Stimulated activated CD4-positive, alpha-beta T cell treated with anti-CD3 and anti-CD28 coated beads, TNF-alpha, amount 100 ng/mL, for 4 hours (primary cell): ENCODE measurements at regions not wholly inside any gene's neighbourhood (a gene's known extent, or its start where the extent isn't known, plus 50 kb on each side); places are given as distances from the start of the nearest gene placed in this dataset.
"Not testable (repeated sequence)": the region's sequence is repeated elsewhere in the genome, so short reads cannot be mapped to it uniquely, and the experiment has no call there.

Experiments
- DNase-seq, 3 experiments: peaks; one replicate each; pipeline ENCODE4 v3.0.0-alpha.2; 2020; ENCODE audit warnings: low read depth in 3 of 3

DNA sequence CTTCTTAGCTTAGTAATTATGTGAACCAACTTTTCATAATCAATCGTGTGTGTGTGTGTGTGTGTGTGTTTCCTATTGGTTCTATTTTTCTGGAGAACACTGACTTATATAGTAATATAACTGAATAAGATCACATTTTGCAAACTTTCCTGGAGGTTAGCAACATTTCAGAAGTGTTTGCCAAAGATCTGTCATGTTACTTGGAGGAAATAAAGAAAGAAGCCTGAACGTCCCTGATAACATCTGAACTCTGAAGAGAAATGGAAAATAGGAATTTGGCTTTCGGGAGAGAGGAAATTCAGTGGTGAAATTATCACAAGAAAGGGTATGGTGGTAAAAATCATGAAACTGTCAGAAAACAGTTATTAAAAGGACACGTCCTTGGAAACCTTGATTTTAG, 984.4 kb upstream of the AUTS2 start:
- DNase-seq = no peak

DNA sequence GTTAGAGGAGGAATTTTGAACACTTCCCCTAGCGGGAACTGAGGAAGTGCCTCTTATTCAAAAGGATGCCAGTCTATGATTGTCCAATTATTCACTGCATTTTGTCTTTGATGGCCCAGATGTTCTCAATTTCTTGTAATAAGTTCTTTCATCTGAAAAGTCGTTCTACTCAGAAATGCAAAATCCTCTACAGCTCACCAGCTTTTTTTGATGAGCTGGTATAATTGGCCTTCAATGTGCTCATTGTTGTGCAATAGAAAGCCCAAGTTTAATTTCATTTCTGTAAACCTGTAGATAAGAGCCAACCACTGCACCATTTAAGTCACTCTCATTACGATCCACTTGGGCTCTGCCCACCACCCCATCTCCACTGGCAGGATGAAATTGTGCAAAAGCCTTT, 978.7 kb upstream of the AUTS2 start:
- no peak for DNase-seq

DNA sequence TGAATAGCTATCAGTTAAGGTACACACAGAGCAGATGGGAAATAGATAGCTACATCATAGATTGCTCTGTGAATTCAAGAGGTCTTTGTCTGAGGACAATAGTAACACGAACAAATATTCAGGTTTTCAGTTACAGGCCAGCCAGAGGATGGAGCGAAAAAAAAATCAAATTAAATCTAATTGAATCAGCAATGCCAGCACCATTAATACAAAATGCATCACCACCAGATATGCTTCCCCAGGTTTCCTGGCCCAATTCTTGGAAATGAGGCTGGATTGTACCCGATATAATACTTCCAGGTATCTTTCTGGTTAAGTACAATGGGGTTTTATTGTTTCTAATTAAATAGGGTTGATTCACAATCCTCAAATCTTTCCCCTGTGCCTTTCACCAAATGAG, 975.8 kb upstream of the AUTS2 start:
- no peak for DNase-seq

DNA sequence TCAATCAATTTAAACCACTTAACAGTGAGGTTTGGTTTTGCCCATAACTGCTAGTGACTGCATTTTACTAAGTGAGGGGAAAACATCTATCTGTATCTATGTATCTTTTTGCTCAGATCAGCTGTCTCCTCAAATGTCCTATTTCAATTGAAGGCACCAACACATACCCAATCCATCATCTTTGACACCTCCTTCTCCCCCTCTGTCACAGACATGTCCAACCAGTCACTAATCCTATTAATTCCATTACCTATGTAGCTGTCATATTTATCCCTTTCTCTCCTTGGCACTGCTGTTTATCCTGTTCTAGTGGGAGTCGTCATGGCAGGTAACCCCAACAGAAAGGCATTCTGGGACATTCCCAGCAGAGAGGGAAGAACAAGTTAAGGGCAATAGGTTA, 975.2 kb upstream of the AUTS2 start:
- no peak for DNase-seq

DNA sequence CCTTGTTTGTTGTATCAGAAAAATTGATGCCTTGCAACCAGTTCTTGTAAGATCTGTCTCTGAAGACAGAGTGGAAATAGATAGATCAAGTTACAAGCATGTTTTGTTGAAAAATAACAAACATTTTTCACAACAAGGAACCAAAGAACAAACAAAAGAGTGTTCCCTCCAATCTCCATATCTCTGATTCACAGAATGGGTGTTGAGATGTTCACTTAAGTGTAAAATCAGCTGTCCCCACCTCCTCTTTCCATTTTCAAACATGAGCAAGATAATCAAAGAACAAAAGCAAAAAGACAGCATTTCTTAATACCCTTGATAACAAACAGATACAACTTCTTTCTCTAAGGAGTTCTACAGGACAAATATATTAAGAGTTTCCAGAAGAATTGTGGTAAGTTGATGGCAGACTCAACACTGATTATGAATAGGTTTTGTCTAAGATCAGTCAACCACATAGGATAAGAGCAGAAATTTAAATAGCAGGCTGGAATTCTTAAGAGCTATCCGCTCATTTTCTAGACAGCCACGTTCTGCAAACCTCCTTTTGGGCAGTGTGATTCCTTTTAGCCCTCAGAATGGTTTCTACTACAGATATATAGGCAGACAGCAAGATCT, 970.9 kb upstream of the AUTS2 start:
- DNase-seq = no peak

DNA sequence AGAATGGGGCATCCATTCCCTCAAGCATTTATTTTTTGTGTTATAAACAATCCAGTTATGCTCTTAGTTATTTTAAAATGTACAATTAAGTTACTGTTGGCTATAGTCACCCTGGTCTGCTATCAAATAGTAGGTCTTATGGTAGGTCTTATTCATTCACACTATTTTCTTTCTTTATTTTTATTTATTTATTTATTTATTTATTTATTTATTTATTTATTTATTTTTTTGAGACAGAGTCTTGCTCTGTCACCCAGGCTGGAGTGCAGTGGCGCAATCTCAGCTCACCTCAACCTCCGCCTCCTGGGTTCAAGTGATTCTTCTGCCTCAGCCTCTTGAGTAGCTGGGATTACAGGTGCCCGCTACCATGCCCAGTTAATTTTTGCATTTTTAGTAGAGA, 967.4 kb upstream of the AUTS2 start:
- not testable (repeated sequence) for DNase-seq

DNA sequence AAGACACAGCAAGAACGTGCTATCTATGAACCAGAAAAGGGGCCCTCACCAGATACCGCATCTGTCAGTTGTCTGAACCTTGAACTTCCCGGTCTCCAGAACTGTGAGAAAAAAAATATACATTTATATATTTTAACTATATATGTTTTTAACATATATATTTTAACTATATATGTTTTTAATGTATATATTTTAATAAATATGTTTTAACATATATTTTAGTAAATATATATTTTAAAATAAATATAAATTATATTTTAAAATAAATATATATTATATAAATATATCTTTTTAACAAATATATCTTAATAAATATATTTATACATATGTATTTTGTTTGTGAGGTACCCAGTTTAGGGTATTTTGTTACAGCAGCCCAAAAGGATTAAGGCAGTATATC, 958.2 kb upstream of the AUTS2 start:
- DNase-seq = no peak

DNA sequence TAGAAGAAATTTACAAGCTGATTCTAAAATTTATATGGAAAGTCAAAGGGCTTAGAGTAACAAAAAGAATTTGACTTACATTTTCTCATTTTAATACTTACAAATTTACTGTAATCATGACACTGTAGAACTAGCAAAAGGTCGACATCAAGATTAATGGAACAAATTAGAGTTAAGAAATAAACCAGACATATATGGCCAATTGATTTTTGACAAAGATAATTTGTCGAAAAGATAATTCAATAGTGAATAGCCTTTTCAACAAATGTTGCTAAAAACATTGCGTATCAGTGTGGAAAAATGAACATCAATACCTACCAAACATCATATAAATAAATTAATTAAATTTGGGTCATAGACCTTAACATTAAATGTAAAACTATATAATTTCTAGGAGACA, 955.5 kb upstream of the AUTS2 start:
- DNase-seq = no peak

DNA sequence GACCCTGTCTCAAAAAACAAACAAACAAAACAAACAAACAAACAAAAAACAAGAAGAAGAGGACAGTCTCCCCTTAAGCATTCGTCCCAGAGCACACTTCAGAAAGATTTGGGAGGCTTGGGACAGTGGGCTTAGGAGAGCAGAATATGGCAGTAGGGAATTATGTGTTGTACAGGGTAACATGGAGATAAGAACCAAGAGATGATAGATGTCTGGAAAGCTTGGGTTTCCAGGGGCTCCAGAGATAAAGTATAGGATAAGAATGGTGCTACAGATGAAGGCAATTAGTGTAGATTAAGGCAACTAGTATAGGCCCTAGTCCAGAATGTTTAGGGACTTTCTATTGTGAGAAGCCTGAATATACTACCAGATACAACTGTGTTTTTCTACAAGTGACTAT, 934.9 kb upstream of the AUTS2 start:
- no peak for DNase-seq

DNA sequence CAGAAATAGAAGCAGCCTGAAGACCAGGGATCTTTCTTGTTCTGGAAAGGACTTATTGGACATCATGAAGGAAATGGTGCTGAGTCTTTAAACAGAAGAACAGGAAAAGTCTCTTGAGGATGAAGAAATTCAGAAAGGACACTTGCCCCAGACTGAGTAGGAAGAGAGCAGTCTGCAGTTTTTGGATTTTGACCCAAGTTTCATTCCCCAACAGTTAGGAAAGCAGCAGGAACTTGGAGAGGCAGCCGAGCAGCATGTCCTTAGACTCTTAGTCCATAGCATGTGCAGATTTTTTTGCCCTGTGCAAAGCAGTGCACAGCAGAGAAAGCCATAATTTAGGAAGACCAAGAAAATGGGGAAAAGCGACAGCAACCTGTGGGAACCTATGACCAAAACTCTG, 927.2 kb upstream of the AUTS2 start:
- no peak for DNase-seq

DNA sequence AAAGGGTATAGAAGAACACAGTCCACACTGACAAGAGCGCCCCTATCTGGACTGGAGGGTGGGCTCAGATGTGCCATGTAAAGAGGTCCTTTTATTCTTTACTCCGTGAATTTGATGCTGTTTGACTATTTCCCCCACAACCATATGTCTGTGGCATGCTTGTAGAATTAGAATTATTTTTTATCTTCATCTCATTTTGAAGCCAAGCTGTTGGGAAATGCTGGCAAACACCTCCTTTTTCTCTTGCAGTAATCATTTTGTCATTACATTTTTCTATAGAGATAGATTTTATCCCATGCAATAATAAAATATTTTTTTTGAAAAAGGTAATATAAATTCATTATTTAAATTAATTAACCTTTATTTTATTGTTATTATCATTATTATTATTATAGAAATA, 926.6 kb upstream of the AUTS2 start:
- no peak for DNase-seq

DNA sequence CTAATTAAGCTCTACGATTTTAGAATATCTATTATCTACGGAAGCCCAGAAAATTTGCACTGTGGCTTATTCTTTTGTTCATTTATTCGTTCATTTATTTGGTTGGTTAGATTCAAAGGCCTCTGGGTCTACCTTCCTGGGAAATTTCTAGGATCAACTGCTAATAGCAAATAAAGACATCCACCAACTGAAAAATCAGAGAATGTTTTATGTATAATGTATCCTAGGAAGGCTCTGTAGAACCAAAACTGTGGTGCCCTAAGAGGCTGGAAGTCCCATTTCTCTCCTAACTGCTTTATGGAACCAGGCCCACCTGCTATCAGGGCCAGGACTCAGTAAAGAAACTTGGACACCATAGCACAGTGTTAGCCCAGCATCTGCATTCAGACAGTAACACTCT, 923.4 kb upstream of the AUTS2 start:
- no peak for DNase-seq

DNA sequence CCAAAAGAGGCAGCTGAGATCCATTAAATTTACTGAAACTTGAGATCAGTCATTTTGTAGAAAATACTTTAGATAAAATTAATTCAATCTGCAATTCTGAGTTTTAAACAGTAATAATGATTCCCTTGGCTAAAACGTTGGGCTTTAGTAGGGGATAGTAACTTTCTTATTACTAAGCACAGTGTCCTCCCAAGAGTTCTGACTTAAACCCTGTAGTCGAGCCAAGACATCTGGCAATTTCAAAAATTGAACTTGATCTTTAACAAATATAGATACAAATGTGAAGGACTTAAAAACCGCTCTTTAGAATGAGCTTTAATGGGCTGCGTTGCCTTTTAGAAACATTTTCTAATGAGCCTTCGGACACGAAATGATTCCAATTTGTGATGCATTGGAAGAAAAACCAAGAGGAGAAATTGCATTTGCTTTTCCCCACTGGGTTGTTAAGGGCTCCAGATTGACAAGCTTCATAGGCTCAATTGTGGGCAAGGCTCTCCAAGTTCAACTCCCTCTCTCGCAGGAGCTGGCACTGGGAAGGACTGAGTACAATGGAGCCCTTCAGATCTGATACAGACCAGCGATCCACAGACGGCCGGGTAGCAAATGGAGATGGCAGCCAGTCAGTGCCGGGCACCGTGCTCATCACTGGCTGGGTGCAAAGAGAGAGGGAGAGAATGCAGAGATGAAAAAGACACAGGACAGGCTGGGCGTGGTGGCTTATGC, 921.3 kb upstream of the AUTS2 start:
- no peak for DNase-seq

DNA sequence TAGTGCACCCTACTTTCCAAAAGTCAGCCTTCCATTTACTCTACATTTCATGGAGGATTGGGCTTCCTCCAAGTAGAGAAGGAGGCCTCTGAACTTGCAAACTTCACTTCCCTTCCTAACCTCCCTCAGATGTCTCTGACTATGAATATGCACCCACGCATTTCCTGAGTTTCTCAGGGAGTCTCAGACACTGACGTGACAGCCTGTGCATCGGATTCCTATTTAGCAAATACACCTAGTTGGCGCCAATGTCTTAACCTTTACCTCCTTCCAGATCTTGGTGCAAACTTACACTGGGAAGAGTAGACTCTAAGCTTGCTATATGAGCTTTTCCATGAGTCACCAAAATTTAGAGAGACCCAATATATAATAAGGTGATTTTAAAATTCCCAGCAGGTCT, 920.1 kb upstream of the AUTS2 start:
- no peak for DNase-seq

DNA sequence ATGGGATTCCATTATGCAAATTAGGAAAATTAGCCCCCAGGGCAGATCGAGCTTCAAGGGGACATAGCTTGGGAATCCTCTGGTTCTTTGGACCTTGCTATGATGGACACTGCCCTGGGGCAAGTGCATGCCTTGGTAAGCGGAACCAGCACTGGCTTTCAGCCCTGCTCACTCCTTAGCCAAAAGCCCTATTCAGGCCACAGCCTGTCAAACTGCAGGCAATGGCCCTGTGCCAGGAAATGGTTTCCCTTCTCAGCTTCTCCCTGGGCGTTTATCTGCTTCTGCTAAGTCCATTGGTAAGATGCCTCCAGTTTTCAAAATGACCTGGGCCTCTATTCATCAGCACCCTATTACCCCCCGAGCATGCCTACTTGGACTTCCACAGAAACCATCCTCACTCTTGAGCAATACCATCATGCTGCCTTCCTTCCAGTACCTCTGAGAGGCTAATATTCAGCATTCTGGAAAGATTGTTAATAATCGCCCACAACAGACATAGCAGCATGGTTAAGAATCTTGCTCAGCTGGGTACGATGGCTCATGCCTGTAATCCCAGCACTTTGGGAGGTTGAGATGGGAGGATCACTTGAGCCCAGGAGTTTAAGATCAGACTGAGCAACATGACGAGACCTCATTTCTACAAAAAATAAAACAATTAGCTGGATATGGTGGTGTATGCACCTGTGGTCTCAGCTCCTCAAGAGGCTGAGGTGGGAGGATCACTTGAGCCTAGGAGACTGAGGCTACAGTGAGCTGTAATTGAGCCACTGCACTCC, 918.6 kb upstream of the AUTS2 start:
- DNase-seq = no peak

DNA sequence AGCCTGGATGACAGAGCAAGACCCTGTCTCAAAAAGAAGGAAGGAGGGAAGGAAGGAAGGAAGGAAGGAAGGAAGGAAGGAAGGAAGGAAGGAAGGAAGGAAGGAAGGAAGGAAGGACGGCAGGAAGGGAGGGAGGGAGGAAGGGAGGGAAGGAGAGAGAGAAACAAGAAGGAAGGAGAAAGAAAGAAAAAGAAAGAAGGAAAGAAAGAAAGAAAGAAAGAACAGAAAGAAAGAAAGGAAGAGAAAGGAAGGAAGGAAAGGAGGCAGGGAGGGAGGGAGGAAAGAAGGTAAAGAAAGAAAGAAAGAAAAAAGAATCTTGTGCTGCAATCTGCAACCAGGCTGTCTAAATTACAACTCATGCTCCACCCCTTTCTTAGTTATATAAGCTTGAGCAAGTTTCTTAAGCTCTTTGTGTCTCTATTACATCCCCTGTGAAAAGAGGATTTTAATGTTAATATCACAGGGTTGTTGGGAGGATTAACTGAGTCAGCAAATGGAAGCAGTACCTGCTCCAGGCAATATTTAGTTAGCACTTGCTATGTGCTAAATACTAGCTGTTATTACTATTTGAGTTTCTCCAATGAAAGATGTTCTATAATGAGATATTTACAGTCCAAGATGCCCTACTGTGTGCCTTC, 917.9 kb upstream of the AUTS2 start:
- DNase-seq = no peak

DNA sequence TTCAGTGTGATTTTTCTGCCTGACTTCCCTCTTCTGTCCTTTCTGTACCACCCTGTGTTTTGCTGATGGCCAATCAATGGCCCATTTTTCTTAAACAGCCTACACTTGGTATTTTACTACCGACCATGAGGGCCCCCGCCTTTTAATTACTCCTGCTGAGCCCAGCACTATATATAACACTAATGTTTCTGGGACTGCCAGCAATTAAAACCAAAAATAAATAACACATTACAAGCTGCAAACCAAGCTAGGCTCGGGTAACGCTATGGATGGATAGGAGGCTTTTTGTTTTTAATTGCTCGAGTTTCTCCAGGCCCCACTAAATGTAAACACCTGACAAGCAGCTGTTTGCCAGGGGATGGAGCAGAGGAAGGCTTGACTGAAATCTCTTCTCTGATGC, 915.4 kb upstream of the AUTS2 start:
- no peak for DNase-seq

DNA sequence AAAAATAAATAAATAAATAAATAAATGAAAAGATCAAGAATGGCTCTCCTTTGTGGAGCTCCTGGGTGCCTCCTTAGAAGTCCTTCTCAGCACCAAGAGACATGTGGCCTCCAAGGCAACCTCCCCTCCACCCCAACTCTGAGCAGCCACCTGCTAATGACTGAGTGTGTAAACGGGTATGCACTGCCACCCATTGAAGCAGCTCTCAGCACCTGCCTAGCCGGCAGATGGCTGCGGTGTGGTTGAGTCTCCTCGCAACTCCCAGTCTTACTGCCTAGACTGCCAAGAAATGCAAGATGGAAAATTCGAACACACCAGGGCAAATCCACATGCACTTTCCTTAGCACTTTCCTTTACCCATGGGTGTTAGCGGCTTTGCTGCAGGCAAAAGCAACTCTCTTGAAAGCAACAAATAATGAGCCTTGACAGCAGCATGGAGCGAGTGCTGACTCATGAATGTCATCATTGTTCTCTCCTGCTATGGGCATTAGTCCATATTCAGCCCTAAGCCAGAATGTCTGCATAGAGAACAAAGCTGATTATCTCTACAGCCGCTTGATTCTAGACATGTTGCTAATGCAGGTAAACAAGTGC, 913.9 kb upstream of the AUTS2 start:
- no peak for DNase-seq

DNA sequence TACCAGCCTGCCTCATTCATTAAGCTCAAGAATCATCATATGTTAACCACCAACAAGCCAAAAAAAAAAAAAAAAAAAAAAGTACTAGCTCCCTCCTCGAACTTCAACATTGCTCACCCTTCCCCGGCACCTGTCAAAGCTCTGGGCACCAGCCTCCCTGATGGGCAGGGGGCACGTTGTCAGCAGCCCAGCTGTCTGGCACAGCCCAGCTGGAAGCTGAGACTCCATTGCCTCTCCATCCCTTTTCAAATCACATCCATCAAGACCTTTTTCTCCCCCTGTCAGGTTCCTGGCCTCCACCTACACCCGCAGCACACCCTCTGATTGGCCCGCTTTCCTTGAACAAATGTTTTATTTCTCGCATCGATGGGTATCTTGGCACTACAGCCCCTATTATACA, 913.3 kb upstream of the AUTS2 start:
- DNase-seq = no peak

DNA sequence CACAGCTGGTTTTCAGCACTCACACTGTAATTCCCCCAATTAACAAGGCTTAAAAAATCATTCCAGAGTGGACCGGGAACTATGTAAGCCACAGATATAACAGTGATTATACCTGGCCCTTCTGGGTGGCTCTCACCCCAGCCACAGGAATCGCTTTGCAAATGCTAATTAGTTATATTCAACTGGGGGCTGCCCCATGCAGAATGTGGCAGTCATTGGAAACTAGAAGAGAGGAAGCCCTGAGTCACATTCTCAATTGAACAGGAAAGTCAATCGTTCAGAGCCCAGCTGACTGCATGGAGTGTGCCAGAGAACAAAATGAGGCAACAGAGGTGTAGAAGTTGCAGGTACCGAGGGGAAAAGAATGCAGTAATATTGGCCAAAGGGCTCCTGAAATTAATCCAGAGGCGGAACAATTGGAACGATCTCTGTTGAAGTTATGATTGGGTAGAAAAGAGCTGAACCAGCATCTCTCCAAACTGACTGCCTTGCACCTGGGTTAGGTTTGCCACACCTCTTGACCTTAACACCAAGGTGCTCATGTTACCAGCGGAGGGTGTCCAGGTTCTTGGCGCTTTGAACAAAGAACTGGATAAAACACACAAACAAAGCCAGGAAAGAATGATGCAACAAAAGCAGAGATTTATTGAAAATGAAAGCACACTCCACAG, 909.7 kb upstream of the AUTS2 start:
- no peak for DNase-seq

DNA sequence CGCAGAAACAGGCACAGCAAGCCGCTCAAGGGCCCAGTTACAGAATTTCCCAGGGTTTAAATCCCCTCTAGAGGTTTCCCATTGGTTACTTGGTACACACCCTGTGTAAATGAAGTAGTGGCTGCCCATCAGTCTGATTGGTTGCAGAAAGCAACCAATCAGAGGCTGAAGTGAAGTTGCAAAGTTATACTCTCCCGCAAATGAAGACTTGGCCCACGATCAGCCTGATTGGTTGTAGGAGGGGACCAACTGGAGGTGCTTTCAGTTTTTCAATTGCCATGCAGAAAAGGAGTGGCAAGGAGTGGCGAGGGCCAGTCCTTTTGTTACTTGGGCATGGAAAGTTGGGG, 909.2 kb upstream of the AUTS2 start:
- DNase-seq = no peak
